Breast epithelium (tissue), 4 donors: ENCODE measurements at regions not wholly inside any gene's neighbourhood (a gene's known extent, or its start where the extent isn't known, plus 50 kb on each side); places are given as distances from the start of the nearest gene placed in this dataset.
"Not testable (repeated sequence)": the region's sequence is repeated elsewhere in the genome, so short reads cannot be mapped to it uniquely, and the experiment has no call there.

Source experiments
- DNase-seq, 2 donors: peaks; one replicate each; pipeline ENCODE4 v3.0.0-alpha.2; 2019; ENCODE audit warnings: low spot score in 2 of 2
- H3K27ac ChIP-seq, 2 donors: fragments of 200-600 bp; sonication (generic) in 1 of 2; one replicate each; pipeline ENCODE4 v1.5.1; 2016 to 2019; ENCODE audit warnings: mild to moderate bottlenecking in 1 of 2
- H3K27me3 ChIP-seq, 2 donors: fragments of 200-600 bp; sonication (generic) in 1 of 2; one replicate each; pipeline versions ENCODE4 v1.5.1 to v1.6.0; 2017 to 2019; ENCODE audit warnings: control low read depth in 1 of 2, mild to moderate bottlenecking in 1 of 2
- H3K36me3 ChIP-seq: fragments of 200-600 bp; one replicate; pipeline ENCODE4 v1.5.1; 2019
- H3K4me1 ChIP-seq, 2 donors: fragments of 200-600 bp; sonication (generic); one replicate each; pipeline ENCODE4 v1.5.1; 2016 to 2019; ENCODE audit warnings: control low read depth in 1 of 2
- H3K4me3 ChIP-seq, 3 donors: fragments of 200-600 bp; sonication (generic); 1 replicate in 2 of 3; 2 replicates in 1 of 3; pipeline ENCODE4 v1.5.1; 2016 to 2019; ENCODE audit warnings: mild to moderate bottlenecking in 3 of 3, moderate library complexity in 2 of 3
- H3K9me3 ChIP-seq, 2 donors: fragments of 200-600 bp; sonication (generic) in 1 of 2; one replicate each; pipeline ENCODE4 v1.5.1; 2016 to 2019; ENCODE audit warnings: control low read depth in 1 of 2
- CTCF ChIP-seq, 3 donors: fragments of 450-650 bp; IDR thresholded peaks; one replicate each; pipeline ENCODE4 v1.5.1; 2016 to 2017; ENCODE audit warnings: antibody characterized with exemption in 3 of 3, mild to moderate bottlenecking in 3 of 3, moderate library complexity in 3 of 3
- POLR2A ChIP-seq: fragments of 450-650 bp; IDR thresholded peaks from one replicate; pipeline ENCODE4 v1.6.1; 2016; ENCODE audit warnings: antibody characterized with exemption, mild to moderate bottlenecking, moderate library complexity
- POLR2AphosphoS5 ChIP-seq, 3 donors: sonication (generic); formaldehyde crosslinking; IDR thresholded peaks; one replicate each; pipeline ENCODE4 v1.6.1; 2017; ENCODE audit warnings: antibody characterized with exemption in 3 of 3
- intact Hi-C: fragments of 100-400 bp; cut with DNase I; formaldehyde crosslinking; loops from one replicate; pipeline ENCODE4 v1.15.1; 2023; ENCODE audit warnings: low total_unique reads

- H3K36me3 ChIP-seq: no peaks in the 10 kb centered on the region
- no peaks in the 10 kb centered on the region for H3K27me3 ChIP-seq
- intact Hi-C loops: no loop called here
- TF ChIP-seq POLR2A: no peak
- no peak for TF ChIP-seq POLR2AphosphoS5 (IDR thresholded peaks at IDR 0.05)
- TF ChIP-seq CTCF (IDR thresholded peaks at IDR 0.05): no peak
- no peaks in the 10 kb centered on the region for H3K9me3 ChIP-seq
- H3K4me1 ChIP-seq: no peaks in the 10 kb centered on the region
- H3K27ac ChIP-seq: no peak overlapping the region
- no peak overlapping the region for H3K4me3 ChIP-seq
- DNase-seq: no peak
These were observed 91.4 kb upstream of the CCDC71L start for GRCh38 chr7:106752367-106752766.

- H3K27me3 ChIP-seq, intact Hi-C loops, H3K36me3 ChIP-seq, H3K4me1 ChIP-seq, H3K27ac ChIP-seq, DNase-seq, H3K4me3 ChIP-seq, H3K9me3 ChIP-seq: not testable (repeated sequence)
These were observed 94.1 kb upstream of the CCDC71L start for GRCh38 chr7:106755024-106755423.

GRCh38 chr7:106755641-106756040 is 94.7 kb upstream of the CCDC71L start:
- intact Hi-C loops: no loop called here
- Histone ChIP-seq H3K27ac (no peak overlapping the region), H3K4me3 (no peak overlapping the region), H3K4me1 (no peaks in the 10 kb centered on the region), H3K9me3 (no peaks in the 10 kb centered on the region), H3K36me3 (no peaks in the 10 kb centered on the region), H3K27me3 (no peaks in the 10 kb centered on the region)
- no peak for TF ChIP-seq POLR2AphosphoS5 (IDR thresholded peaks at IDR 0.05)
- TF ChIP-seq CTCF (IDR thresholded peaks at IDR 0.05): no peak
- TF ChIP-seq POLR2A: no peak
- DNase-seq: no peak

- no peaks in the 10 kb centered on the region for H3K9me3 ChIP-seq
- no peak for DNase-seq
- no peak for TF ChIP-seq CTCF (IDR thresholded peaks at IDR 0.05)
- no peak for TF ChIP-seq POLR2AphosphoS5 (IDR thresholded peaks at IDR 0.05)
- no peak overlapping the region for H3K27ac ChIP-seq
- H3K36me3 ChIP-seq: no peaks in the 10 kb centered on the region
- no peaks in the 10 kb centered on the region for H3K4me1 ChIP-seq
- intact Hi-C loops: no loop called here
- no peak overlapping the region for H3K4me3 ChIP-seq
- no peaks in the 10 kb centered on the region for H3K27me3 ChIP-seq
These were observed 95.1 kb upstream of the CCDC71L start for GRCh38 chr7:106756071-106756470.

- Histone ChIP-seq H3K4me1 (no peaks in the 10 kb centered on the region), H3K27ac (no peak overlapping the region), H3K27me3 (no peaks in the 10 kb centered on the region), H3K36me3 (no peaks in the 10 kb centered on the region), H3K4me3 (no peak overlapping the region), H3K9me3 (no peaks in the 10 kb centered on the region)
- no peak for DNase-seq
- TF ChIP-seq POLR2AphosphoS5 (IDR thresholded peaks at IDR 0.05) (no peak), POLR2A (no peak), CTCF (IDR thresholded peaks at IDR 0.05) (no peak)
- intact Hi-C loops: no loop called here
These were observed 95.9 kb upstream of the CCDC71L start for GRCh38 chr7:106756884-106757283.

GRCh38 chr7:106757846-106758245 is 96.9 kb upstream of the CCDC71L start:
- Histone ChIP-seq H3K4me1 (no peaks in the 10 kb centered on the region), H3K36me3 (no peaks in the 10 kb centered on the region), H3K9me3 (no peaks in the 10 kb centered on the region), H3K4me3 (no peak overlapping the region), H3K27me3 (no peaks in the 10 kb centered on the region), H3K27ac (no peak overlapping the region)
- no peak for DNase-seq
- intact Hi-C loops: no loop called here
- TF ChIP-seq CTCF (IDR thresholded peaks at IDR 0.05): no peak
- TF ChIP-seq POLR2AphosphoS5 (IDR thresholded peaks at IDR 0.05): no peak
- no peak for TF ChIP-seq POLR2A

GRCh38 chr7:106762845-106763244 is 101.9 kb upstream of the CCDC71L start:
- H3K9me3 ChIP-seq, DNase-seq, H3K4me3 ChIP-seq, H3K27ac ChIP-seq, H3K36me3 ChIP-seq, H3K4me1 ChIP-seq, intact Hi-C loops, H3K27me3 ChIP-seq: not testable (repeated sequence)
